ENCODE measurements at regions not wholly inside any gene's neighbourhood (a gene's known extent, or its start where the extent isn't known, plus 50 kb on each side); places are given as distances from the start of the nearest gene placed in this dataset.
"Not testable (repeated sequence)": the region's sequence is repeated elsewhere in the genome, so short reads cannot be mapped to it uniquely, and the experiment has no call there.

- TF ChIP-seq KLF6 (CRISPR knock-in tag; IDR thresholded peaks at IDR 0.05; ENCODE audit: borderline replicate concordance) (no peak), CTBP1 (IDR thresholded peaks at IDR 0.05; ENCODE audit: borderline replicate concordance) (no peak), SOX6 (IDR thresholded peaks at IDR 0.05) (no peak), TCFL5 (CRISPR knock-in tag; conservative IDR thresholded peaks at IDR 0.05) (no peak), BMI1 (IDR thresholded peaks at IDR 0.05; ENCODE audit: low read length) (no peak)
Observed at GRCh38 chr2:183477296-183477695, 353.1 kb downstream of the NUP35 start (continued).

GRCh38 chr2:183478941-183479595 is 354.8 kb downstream of the NUP35 start:
- in situ Hi-C loops (cut with MboI); POLR2A ChIA-PET; H2AFZ ChIP-seq (ENCODE audit: low read depth, low read length): not testable (repeated sequence)

More at GRCh38 chr2:183478941-183479595, 354.8 kb downstream of the NUP35 start:
- H4K20me1 ChIP-seq (replicated peaks; ENCODE audit: control insufficient read depth, insufficient read depth, low read length); CTCF ChIA-PET (ENCODE audit: low intra/inter-chr PET ratio); BruUV-seq (replicated peaks); ATAC-seq; H3K27ac ChIP-seq (ENCODE audit: extremely low read depth, low read depth, low read length); FAIRE-seq; H3K9me1 ChIP-seq (ENCODE audit: control insufficient read depth, insufficient read depth, low read length); H3K4me1 ChIP-seq (replicated peaks in 1 of 2; ENCODE audit: control insufficient read depth in 2 of 2, insufficient read depth in 2 of 2, low read length in 2 of 2); H3K36me3 ChIP-seq (ENCODE audit: control insufficient read depth, insufficient read depth, low read length); H3K4me2 ChIP-seq (ENCODE audit: insufficient read depth, low read length); H3K4me3 ChIP-seq; H3K9me3 ChIP-seq (replicated peaks; ENCODE audit: control insufficient read depth, insufficient read depth, low read depth, low read length); H3K9ac ChIP-seq (ENCODE audit: insufficient read depth in 1 of 2, low read depth in 2 of 2, low read length in 2 of 2); H3K27me3 ChIP-seq (ENCODE audit: control insufficient read depth in 2 of 2, insufficient read depth in 2 of 2, low read length in 2 of 2); H3K79me2 ChIP-seq (ENCODE audit: control insufficient read depth, insufficient read depth, low read length); DNase-seq (ENCODE audit: extremely low read depth in 1 of 4, low spot score in 3 of 4); intact Hi-C loops (cut with micrococcal nuclease): not testable (repeated sequence)
- 1% methylated on average over 20 of the region's 39 CpGs for WGBS (ENCODE audit: insufficient coverage, low coverage, missing lambda C conversion rate)
